Bone marrow (tissue), 2 donors: ENCODE measurements at regions not wholly inside any gene's neighbourhood (a gene's known extent, or its start where the extent isn't known, plus 50 kb on each side); places are given as distances from the start of the nearest gene placed in this dataset.
A peak's percentile ranks its signal among the peaks of the same experiment; 100 is the strongest.
"Not testable (repeated sequence)": the region's sequence is repeated elsewhere in the genome, so short reads cannot be mapped to it uniquely, and the experiment has no call there.

Experiments used
- DNase-seq, 2 donors: peaks; one replicate each; lab custom pipeline; 2025; lab: John Stamatoyannopoulos, UW

- no peak for DNase-seq
Observed at GRCh38 chr1:101550581-101550980, 313.8 kb downstream of the S1PR1 start.

- no peak for DNase-seq
Observed at GRCh38 chr1:101566883-101567538, 330.2 kb downstream of the S1PR1 start.

- DNase-seq, result peak in 1 of 2 donors; percentile 13
Observed at GRCh38 chr1:101567582-101568189, 330.9 kb downstream of the S1PR1 start.

- DNase-seq, result no peak
Observed at GRCh38 chr1:101587741-101588140, 350.9 kb downstream of the S1PR1 start.

- DNase-seq, result no peak
Observed at GRCh38 chr1:101588677-101589076, 351.9 kb downstream of the S1PR1 start.

- no peak for DNase-seq
Observed at GRCh38 chr1:101592845-101593244, 356.0 kb downstream of the S1PR1 start.

DNA sequence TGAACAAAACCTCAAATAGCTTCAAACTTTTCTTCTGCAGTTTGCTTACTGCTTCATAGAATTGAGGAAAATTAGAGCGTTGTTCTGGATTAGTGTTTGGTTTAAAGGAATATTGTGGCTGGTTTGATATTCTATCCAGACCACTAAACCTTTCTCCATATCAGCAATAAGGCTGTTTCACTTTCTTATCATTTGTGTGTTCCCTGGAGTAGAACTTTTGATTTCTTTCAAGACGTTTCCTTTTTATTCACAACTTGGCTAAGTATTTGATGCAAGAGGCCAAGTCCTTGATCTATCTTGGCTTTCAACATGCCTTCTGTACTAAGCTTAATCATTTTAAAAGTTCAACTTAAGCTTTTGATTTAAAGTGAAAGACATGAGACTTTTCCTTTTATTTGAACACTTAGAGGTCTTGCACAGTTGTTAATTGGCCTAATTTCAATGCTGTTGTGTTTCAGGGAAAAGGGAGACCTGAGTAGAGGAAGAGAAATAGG is 359.1 kb downstream of the S1PR1 start:
- DNase-seq, result no peak

DNA sequence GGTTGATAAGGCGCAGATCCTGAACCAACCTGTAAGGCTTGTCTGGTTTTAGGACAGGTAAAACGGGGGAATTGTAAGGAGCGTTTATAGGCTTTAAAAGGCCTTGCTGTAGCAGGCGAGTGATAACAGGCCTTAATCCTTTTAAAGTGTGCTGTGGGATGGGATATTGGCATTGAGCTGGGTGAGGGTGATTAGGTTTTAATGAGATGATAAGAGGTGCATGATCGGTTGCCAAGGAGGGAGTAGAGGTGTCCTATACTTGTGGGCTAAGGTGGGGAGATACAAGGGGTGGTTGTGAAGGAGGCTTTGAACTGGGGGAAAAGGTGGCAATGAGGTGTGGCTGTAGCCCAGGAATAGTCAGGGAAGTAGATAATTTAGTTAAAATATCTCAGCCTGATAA is 363.8 kb downstream of the S1PR1 start:
- DNase-seq, result not testable (repeated sequence)

DNA sequence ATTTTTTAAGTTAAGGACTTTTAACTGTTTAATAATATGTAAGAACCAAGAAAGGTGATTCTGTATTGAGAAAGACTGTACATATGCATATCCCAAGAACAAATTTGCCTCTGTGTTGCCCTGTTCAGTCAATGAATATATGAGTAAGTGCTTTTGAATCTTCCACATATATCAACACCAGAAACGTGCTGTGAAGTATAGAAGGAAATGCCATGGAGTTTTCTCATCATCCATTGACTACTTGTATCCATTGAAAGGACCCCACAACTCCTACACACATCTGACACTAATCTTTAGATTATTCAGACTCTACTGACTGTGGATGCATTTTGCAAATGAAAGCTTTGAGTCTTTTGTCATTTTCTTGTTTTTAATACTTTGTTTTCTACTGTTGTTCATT is 366.9 kb downstream of the S1PR1 start:
- no peak for DNase-seq

GRCh38 chr1:101605878-101606277 is 369.1 kb downstream of the S1PR1 start:
- no peak for DNase-seq

- DNase-seq, result no peak
Observed at GRCh38 chr1:101613546-101613945, 376.7 kb downstream of the S1PR1 start.

GRCh38 chr1:101618900-101619299 is 377.8 kb downstream of the OLFM3 start:
- no peak for DNase-seq

GRCh38 chr1:101632548-101633272 is 364.0 kb downstream of the OLFM3 start:
- DNase-seq, result no peak

- no peak for DNase-seq
Observed at GRCh38 chr1:101645810-101646209, 350.9 kb downstream of the OLFM3 start.

GRCh38 chr1:101652484-101652883 is 344.2 kb downstream of the OLFM3 start:
- DNase-seq, result no peak

- DNase-seq, result no peak
Observed at GRCh38 chr1:101653482-101653946, 343.2 kb downstream of the OLFM3 start.

GRCh38 chr1:101664726-101665125 is 332.0 kb downstream of the OLFM3 start:
- no peak for DNase-seq

DNA sequence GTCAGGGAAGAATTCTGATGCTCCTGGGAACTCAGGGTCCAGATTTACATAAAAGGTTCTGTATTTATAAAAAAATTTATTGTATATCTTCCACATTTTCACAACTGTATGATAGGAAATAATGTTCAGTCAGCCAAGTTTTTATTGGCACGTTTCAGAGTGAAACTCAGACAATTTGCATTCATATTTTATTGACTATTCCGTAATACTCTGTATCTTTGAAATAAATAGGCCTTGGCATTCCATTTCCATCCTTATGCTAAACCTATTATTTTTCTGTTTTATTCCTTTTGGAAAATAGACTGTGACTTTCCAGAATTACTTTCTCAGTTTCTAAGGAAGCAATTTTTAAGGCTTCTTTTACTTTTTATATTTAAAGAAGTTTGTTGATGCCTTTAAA is 329.0 kb downstream of the OLFM3 start:
- DNase-seq, result no peak

DNA sequence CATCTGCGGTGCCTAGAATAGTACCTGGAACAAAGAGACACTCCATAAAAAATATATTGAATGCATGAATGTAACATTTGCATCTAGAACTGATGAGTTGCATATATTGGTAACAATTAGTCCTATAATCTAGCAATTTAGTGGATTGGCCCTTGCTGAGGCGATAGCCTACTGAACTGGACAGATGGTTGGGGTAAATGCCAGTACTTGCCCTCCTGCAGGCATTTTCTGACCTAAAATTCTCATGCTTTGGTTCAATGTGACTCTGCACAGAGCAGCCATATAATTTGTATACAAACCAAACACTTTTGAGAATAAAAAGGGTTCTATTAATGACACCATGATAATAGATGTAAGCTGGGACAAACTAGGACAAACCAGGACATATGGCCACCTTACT is 313.6 kb downstream of the OLFM3 start:
- DNase-seq, result no peak

GRCh38 chr1:101683561-101683960 is 313.2 kb downstream of the OLFM3 start:
- DNase-seq, result no peak

GRCh38 chr1:101697072-101697471 is 299.7 kb downstream of the OLFM3 start:
- no peak for DNase-seq

- DNase-seq, result no peak
Observed at GRCh38 chr1:101698681-101699080, 298.0 kb downstream of the OLFM3 start.

GRCh38 chr1:101704895-101705294 is 291.8 kb downstream of the OLFM3 start:
- DNase-seq, result no peak
